ENCODE measurements at regions not wholly inside any gene's neighbourhood (a gene's known extent, or its start where the extent isn't known, plus 50 kb on each side); places are given as distances from the start of the nearest gene placed in this dataset.

GRCh38 chr3:1852950-1853349 lies 245.7 kb upstream of the CNTN4 start:
- H3K27ac Mint-ChIP-seq, result no peak overlapping the region
- H3K4me1 Mint-ChIP-seq, result no peaks in the 10 kb centered on the region
- H3K9me3 Mint-ChIP-seq, result no peaks in the 10 kb centered on the region
- no peak overlapping the region for H3K4me3 Mint-ChIP-seq
- no peaks in the 10 kb centered on the region for H3K36me3 Mint-ChIP-seq (ENCODE audit: low read depth)
- no peak for TF ChIP-seq CTCF (IDR thresholded peaks at IDR 0.05; ENCODE audit: unreplicated experiment in 3 of 3)
- H3K27me3 Mint-ChIP-seq (ENCODE audit: low read depth), result no peaks in the 10 kb centered on the region

- no peaks in the 10 kb centered on the region for H3K36me3 Mint-ChIP-seq (ENCODE audit: low read depth)
- H3K4me1 Mint-ChIP-seq, result no peaks in the 10 kb centered on the region
- no peaks in the 10 kb centered on the region for H3K27me3 Mint-ChIP-seq (ENCODE audit: low read depth)
- no peak for TF ChIP-seq CTCF (IDR thresholded peaks at IDR 0.05; ENCODE audit: unreplicated experiment in 3 of 3)
- no peak overlapping the region for H3K4me3 Mint-ChIP-seq
- no peaks in the 10 kb centered on the region for H3K9me3 Mint-ChIP-seq
- no peak overlapping the region for H3K27ac Mint-ChIP-seq
These were observed 242.8 kb upstream of the CNTN4 start for GRCh38 chr3:1855841-1856240.

- no peak for TF ChIP-seq CTCF (IDR thresholded peaks at IDR 0.05; ENCODE audit: unreplicated experiment in 3 of 3)
These were observed 227.9 kb upstream of the CNTN4 start for GRCh38 chr3:1870738-1871137.

GRCh38 chr3:1883534-1883933 lies 215.1 kb upstream of the CNTN4 start:
- Mint-ChIP-seq H3K9me3 (peaks cover 3% of the 10 kb centered on the region), H3K27me3 (ENCODE audit: low read depth) (no peaks in the 10 kb centered on the region), H3K36me3 (ENCODE audit: low read depth) (no peaks in the 10 kb centered on the region), H3K4me1 (peaks cover 10% of the 10 kb centered on the region), H3K4me3 (no peak overlapping the region), H3K27ac (peak overlapping the region in 1 of 3 experiments; percentile 34)
- no peak for TF ChIP-seq CTCF (IDR thresholded peaks at IDR 0.05; ENCODE audit: unreplicated experiment in 3 of 3)

More at GRCh38 chr3:1870738-1871137, 227.9 kb upstream of the CNTN4 start:
- Mint-ChIP-seq H3K36me3 (ENCODE audit: low read depth) (no peaks in the 10 kb centered on the region), H3K9me3 (peaks cover 5% of the 10 kb centered on the region), H3K27ac (no peak overlapping the region), H3K4me3 (no peak overlapping the region), H3K4me1 (no peaks in the 10 kb centered on the region), H3K27me3 (ENCODE audit: low read depth) (no peaks in the 10 kb centered on the region)

- H3K4me1 Mint-ChIP-seq, result no peaks in the 10 kb centered on the region
- H3K4me3 Mint-ChIP-seq, result no peak overlapping the region
These were observed 206.2 kb upstream of the CNTN4 start for GRCh38 chr3:1892459-1892858.

More at GRCh38 chr3:1892459-1892858, 206.2 kb upstream of the CNTN4 start:
- Mint-ChIP-seq H3K9me3 (peaks cover 22% of the 10 kb centered on the region), H3K36me3 (ENCODE audit: low read depth) (no peaks in the 10 kb centered on the region), H3K27me3 (ENCODE audit: low read depth) (no peaks in the 10 kb centered on the region), H3K27ac (no peak overlapping the region)
- no peak for TF ChIP-seq CTCF (IDR thresholded peaks at IDR 0.05; ENCODE audit: unreplicated experiment in 3 of 3)

Measured in nephron (organoid).